ENCODE measurements at regions not wholly inside any gene's neighbourhood (a gene's known extent, or its start where the extent isn't known, plus 50 kb on each side); places are given as distances from the start of the nearest gene placed in this dataset.

DNA sequence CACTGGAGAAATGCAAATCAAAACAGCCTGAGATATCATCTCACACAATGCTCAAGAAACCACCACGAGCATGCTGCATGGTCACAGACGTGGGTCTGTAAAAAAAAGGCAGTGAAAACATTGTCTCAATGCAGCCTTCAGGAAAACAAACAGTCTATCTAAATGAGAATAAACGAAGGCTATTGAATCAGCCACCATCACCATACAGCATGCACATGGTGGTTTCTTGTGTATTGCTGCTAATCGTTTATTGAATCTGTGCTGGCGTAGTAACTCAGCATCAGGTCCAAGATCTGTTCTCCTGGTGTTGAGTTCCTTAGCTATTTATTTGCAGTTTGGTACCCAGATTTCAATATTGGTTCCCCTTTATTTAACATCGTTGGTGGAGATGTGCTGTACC, 1115.0 kb downstream of the CDH18 start:
- Histone ChIP-seq H3K4me3 (no peak overlapping the region), H3K4me1 (replicated peaks in 1 of 2; ENCODE audit: control insufficient read depth in 2 of 2, insufficient read depth in 2 of 2, low read length in 2 of 2) (no peaks in the 10 kb centered on the region), H3K4me2 (ENCODE audit: insufficient read depth, low read length) (no peak overlapping the region), H2AFZ (ENCODE audit: low read depth, low read length) (no peak overlapping the region), H3K27me3 (ENCODE audit: control insufficient read depth in 2 of 2, insufficient read depth in 2 of 2, low read length in 2 of 2) (no peaks in the 10 kb centered on the region), H3K27ac (ENCODE audit: extremely low read depth, low read depth, low read length) (no peak overlapping the region), H4K20me1 (replicated peaks; ENCODE audit: control insufficient read depth, insufficient read depth, low read length) (no peaks in the 10 kb centered on the region), H3K9me3 (replicated peaks; ENCODE audit: control insufficient read depth, insufficient read depth, low read depth, low read length) (no peaks in the 10 kb centered on the region), H3K9me1 (ENCODE audit: control insufficient read depth, insufficient read depth, low read length) (no peaks in the 10 kb centered on the region), H3K79me2 (ENCODE audit: control insufficient read depth, insufficient read depth, low read length) (no peaks in the 10 kb centered on the region), H3K9ac (ENCODE audit: insufficient read depth in 1 of 2, low read depth in 2 of 2, low read length in 2 of 2) (no peak overlapping the region), H3K36me3 (ENCODE audit: control insufficient read depth, insufficient read depth, low read length) (no peaks in the 10 kb centered on the region)
- no TSS peak for BruUV-seq (replicated peaks)
- FAIRE-seq (no peak), ATAC-seq (no peak), DNase-seq (ENCODE audit: extremely low read depth in 1 of 4, low spot score in 3 of 4) (no peak)
- intact Hi-C loops (cut with micrococcal nuclease): no loop called here
- ChIA-PET CTCF (ENCODE audit: low intra/inter-chr PET ratio) (no interaction called here), POLR2A (no interaction called here)
- in situ Hi-C loops (cut with MboI): no loop called here
- WGBS (ENCODE audit: insufficient coverage, low coverage, missing lambda C conversion rate): 13% methylated on average over 6 of the region's 6 CpGs
- TF ChIP-seq MEF2D (tag; conservative IDR thresholded peaks at IDR 0.05; ENCODE audit: low read depth) (no peak), ZC3H4 (CRISPR knock-in tag; IDR thresholded peaks at IDR 0.05; ENCODE audit: borderline replicate concordance) (no peak), RAD21 (CRISPR knock-in tag; conservative IDR thresholded peaks at IDR 0.05 in 1 of 2, IDR thresholded peaks at IDR 0.05 in 1 of 2) (no peak), PCBP1 (IDR thresholded peaks at IDR 0.05; ENCODE audit: low read depth, low read length, poor library complexity, severe bottlenecking) (no peak), ZNF41 (CRISPR knock-in tag; conservative IDR thresholded peaks at IDR 0.05) (no peak), EP300 (IDR thresholded peaks at IDR 0.05; ENCODE audit: low read length) (no peak), NFATC3 (IDR thresholded peaks at IDR 0.05) (no peak), EWSR1 (IDR thresholded peaks at IDR 0.05; ENCODE audit: borderline replicate concordance, low read depth, partially characterized antibody) (no peak), ZEB2 (IDR thresholded peaks at IDR 0.05) (no peak), TOE1 (IDR thresholded peaks at IDR 0.05; ENCODE audit: borderline replicate concordance) (no peak), TOE1 (CRISPR knock-in tag; IDR thresholded peaks at IDR 0.05; ENCODE audit: borderline replicate concordance, low read depth) (no peak)
- TF ChIP-seq, protein P1, sequence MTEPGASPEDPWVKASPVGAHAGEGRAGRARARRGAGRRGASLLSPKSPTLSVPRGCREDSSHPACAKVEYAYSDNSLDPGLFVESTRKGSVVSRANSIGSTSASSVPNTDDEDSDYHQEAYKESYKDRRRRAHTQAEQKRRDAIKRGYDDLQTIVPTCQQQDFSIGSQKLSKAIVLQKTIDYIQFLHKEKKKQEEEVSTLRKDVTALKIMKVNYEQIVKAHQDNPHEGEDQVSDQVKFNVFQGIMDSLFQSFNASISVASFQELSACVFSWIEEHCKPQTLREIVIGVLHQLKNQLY (CRISPR knock-in tag; conservative IDR thresholded peaks at IDR 0.05): no peak
- TF ChIP-seq, protein P2, sequence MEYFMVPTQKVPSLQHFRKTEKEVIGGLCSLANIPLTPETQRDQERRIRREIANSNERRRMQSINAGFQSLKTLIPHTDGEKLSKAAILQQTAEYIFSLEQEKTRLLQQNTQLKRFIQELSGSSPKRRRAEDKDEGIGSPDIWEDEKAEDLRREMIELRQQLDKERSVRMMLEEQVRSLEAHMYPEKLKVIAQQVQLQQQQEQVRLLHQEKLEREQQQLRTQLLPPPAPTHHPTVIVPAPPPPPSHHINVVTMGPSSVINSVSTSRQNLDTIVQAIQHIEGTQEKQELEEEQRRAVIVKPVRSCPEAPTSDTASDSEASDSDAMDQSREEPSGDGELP (CRISPR knock-in tag; IDR thresholded peaks at IDR 0.05; ENCODE audit: borderline replicate concordance): no peak
- TF ChIP-seq, protein P3, sequence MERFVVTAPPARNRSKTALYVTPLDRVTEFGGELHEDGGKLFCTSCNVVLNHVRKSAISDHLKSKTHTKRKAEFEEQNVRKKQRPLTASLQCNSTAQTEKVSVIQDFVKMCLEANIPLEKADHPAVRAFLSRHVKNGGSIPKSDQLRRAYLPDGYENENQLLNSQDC (CRISPR knock-in tag; IDR thresholded peaks at IDR 0.05): no peak
- TF ChIP-seq, protein P4, sequence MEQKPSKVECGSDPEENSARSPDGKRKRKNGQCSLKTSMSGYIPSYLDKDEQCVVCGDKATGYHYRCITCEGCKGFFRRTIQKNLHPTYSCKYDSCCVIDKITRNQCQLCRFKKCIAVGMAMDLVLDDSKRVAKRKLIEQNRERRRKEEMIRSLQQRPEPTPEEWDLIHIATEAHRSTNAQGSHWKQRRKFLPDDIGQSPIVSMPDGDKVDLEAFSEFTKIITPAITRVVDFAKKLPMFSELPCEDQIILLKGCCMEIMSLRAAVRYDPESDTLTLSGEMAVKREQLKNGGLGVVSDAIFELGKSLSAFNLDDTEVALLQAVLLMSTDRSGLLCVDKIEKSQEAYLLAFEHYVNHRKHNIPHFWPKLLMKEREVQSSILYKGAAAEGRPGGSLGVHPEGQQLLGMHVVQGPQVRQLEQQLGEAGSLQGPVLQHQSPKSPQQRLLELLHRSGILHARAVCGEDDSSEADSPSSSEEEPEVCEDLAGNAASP (IDR thresholded peaks at IDR 0.05): no peak
